GM13977 (cell line): ENCODE measurements at regions not wholly inside any gene's neighbourhood (a gene's known extent, or its start where the extent isn't known, plus 50 kb on each side); places are given as distances from the start of the nearest gene placed in this dataset.
"Not testable (repeated sequence)": the region's sequence is repeated elsewhere in the genome, so short reads cannot be mapped to it uniquely, and the experiment has no call there.

Source experiments
- DNase-seq: peaks from one replicate; pipeline ENCODE4 v3.0.0; 2012; ENCODE audit warnings: low spot score
- CTCF ChIP-seq: IDR thresholded peaks from 2 replicates; pipeline ENCODE4 v1.5.1; 2012; ENCODE audit warnings: mild to moderate bottlenecking, control low read depth; ENCODE audit not compliant: insufficient read depth; ENCODE audit errors: extremely low read depth, missing control alignments
- in situ Hi-C: fragments of 300-500 bp; cut with MboI; formaldehyde crosslinking; loops from one replicate; pipeline ENCODE4 v1.12.0; 2022; ENCODE audit warnings: low sequenced_read_pairs, low pct_unique_long_range_greater_than_20kb, mixed read lengths, inconsistent platforms; ENCODE audit not compliant: unreplicated experiment

- no peak for DNase-seq
- TF ChIP-seq CTCF: no peak
- in situ Hi-C loops: no loop called here
These were observed 82.3 kb upstream of the DGKG start for GRCh38 chr3:186444288-186444687.

DNA sequence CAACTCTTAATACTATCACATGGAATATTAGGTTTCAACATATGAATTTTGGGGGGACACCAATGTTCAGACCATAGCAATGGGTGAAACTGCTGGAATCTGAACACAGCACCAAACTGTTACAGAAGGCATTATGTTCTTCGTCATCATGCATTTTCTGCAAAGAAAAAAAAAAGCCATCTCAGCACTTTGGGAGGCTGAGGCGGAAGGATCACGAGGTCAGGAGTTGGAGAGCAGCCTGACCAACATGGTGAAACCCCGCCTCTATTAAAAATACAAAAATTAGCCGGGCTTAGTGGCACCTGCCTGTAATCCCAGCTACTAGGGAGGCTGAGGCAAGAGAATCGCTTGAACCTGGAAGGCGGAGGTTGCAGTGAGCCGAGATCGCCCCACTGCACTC is 80.9 kb upstream of the DGKG start:
- not testable (repeated sequence) for DNase-seq

DNA sequence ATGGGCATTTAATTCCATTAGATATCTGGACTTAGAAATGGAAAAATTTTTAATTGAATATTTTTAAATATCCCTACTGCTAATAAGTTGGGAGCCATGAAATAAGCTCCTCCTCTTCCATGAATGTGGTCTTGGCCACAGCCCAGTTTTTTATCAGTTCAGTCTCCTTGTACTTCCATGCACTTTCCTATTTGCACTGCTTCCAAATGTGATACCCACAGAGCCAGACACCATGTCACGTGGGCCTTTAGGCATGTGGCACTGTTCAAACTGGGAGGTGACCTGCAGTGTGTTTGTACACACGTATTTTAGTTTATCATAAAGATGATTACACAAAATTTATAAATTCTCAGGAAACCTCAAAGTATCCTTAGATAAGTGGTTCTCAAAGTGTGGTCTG is 80.1 kb upstream of the DGKG start:
- in situ Hi-C loops: no loop called here
- no peak for DNase-seq
- no peak for TF ChIP-seq CTCF

More for the DNA sequence above, 80.9 kb upstream of the DGKG start:
- in situ Hi-C loops: not testable (repeated sequence)

DNA sequence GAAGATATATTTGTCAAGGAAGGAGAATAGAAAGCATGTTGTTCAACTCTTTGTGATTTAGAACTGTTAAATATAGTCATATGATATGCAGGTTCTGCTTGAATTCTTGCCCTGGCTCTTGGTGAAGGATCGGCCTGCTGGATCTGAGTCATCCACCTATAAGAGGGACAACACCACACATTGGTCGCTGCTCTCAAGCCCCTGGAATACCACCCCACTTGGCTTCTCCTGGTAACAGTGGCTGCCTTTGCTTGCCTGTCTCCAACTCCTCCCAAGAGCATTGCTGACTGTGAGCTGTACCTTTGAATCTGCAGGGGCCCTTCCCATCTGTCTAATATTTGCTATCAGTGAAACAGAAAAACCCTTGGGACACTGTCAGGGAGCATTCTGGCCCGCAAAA is 78.9 kb upstream of the DGKG start:
- in situ Hi-C loops: no loop called here
- TF ChIP-seq CTCF: no peak
- DNase-seq: no peak

DNA sequence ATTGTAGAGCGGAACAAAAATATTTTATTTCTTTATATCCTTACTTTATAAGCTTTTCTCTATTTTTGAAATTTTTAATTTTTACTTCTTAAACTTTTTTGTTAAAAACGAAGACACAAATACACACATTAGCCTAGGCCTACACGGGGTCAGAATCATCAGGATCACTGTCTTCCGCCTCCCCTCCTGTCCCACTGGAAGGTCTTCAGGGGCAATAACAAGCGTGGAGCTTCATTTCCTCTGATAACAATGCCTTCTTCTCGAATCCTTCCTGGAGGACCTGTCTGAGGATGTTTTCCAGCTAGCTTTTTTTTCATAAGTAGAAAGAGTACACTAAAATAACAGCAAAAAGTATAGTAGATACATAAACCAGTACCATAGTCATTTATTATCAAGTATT is 77.7 kb upstream of the DGKG start:
- in situ Hi-C loops: no loop called here
- DNase-seq: no peak
- TF ChIP-seq CTCF: no peak

DNA sequence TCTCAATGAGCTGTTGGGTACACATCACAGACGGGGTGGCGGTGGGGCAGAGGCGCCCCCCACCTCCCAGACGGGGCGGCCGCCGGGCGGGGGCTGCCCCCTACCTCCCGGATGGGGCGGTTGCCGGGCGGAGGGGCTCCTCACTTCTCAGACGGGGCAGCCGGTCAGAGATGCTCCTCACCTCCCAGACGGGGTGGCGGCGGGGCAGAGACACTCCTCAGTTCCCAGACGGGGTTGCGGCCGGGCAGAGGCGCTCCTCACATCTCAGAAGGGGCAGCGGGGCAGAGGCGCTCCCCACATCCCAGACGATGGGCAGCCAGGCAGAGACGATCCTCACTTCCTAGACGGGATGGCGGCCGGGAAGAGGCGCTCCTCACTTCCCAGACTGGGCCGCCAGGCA is 73.3 kb upstream of the DGKG start:
- in situ Hi-C loops, DNase-seq: not testable (repeated sequence)

- DNase-seq: no peak
- TF ChIP-seq CTCF: no peak
These were observed 71.1 kb upstream of the DGKG start for GRCh38 chr3:186432944-186433732.

GRCh38 chr3:186432189-186432588 is 70.2 kb upstream of the DGKG start:
- no peak for TF ChIP-seq CTCF
- peak; percentile 47 for DNase-seq
- in situ Hi-C loops: no loop called here

More at GRCh38 chr3:186432944-186433732, 71.1 kb upstream of the DGKG start:
- in situ Hi-C loops: no loop called here
